GM12878 (cell line): ENCODE measurements at regions not wholly inside any gene's neighbourhood (a gene's known extent, or its start where the extent isn't known, plus 50 kb on each side); places are given as distances from the start of the nearest gene placed in this dataset.
"Not testable (repeated sequence)": the region's sequence is repeated elsewhere in the genome, so short reads cannot be mapped to it uniquely, and the experiment has no call there.

Source experiments
- ATAC-seq: fragments of 200-7000 bp; cut with Tn5 transposase; 3 replicates; pipeline ENCODE4 v1.9.1; 2020; ENCODE audit warnings: mild to moderate bottlenecking, moderate library complexity
- BruUV-seq: library from RNA; stranded (reverse); fragments of 400-500 nt; replicated peaks from 2 replicates; lab custom pipeline; 2021; lab: Mats Ljungman, UMichigan
- CTCF ChIA-PET: fragments of 300-600 bp; sonication (Branson Sonifier 250); formaldehyde crosslinking; extraction: SDS; loops from one replicate; lab custom pipeline; 2021; ENCODE audit warnings: inconsistent platforms; lab: Yijun Ruan, JAX
- POLR2A ChIA-PET: fragments of 350-600 bp; formaldehyde crosslinking; extraction: SDS; loops from one replicate; lab custom pipeline; 2021; ENCODE audit warnings: inconsistent platforms; lab: Charles Lee
- RAD21 ChIA-PET: fragments of 300-600 bp; sonication (Branson Sonifier 250); formaldehyde crosslinking; loops from one replicate; lab custom pipeline; 2023; ENCODE audit warnings: antibody characterized with exemption; ENCODE audit not compliant: unreplicated experiment; lab: Charles Lee
- SMC1A ChIA-PET: fragments of 300-600 bp; sonication (Branson Sonifier 250); formaldehyde crosslinking; loops from one replicate; lab custom pipeline; 2023; ENCODE audit not compliant: unreplicated experiment, uncharacterized antibody; lab: Charles Lee
- DNase-seq: peaks from one replicate; pipeline ENCODE4 v3.0.0-alpha.2; 2011; ENCODE audit warnings: low read depth, low spot score
- FAIRE-seq: peaks from 3 replicates; lab custom pipeline; 2011; peaks lifted over from hg19 to GRCh38; lab: Jason Lieb, UNC
- H2AFZ ChIP-seq: 2 replicates; pipeline ENCODE4 v1.6.0; 2011; ENCODE audit warnings: low read depth, low read length, control low read depth; ENCODE audit not compliant: control insufficient read depth
- H3K27ac ChIP-seq: 2 replicates; pipeline ENCODE4 v1.5.1; 2011; ENCODE audit warnings: control low read depth; ENCODE audit not compliant: control insufficient read depth, insufficient read depth
- H3K27me3 ChIP-seq, 2 experiments: replicated peaks in 1 of 2; 2 replicates each; pipeline versions ENCODE4 v1.6.0 to v1.6.1; 2011; ENCODE audit warnings: low read length in 1 of 2; ENCODE audit not compliant: control insufficient read depth in 2 of 2, insufficient read depth in 2 of 2
- H3K36me3 ChIP-seq, 2 experiments: 2 replicates each; pipeline ENCODE4 v1.5.1; 2011; ENCODE audit warnings: low read length in 1 of 2; ENCODE audit not compliant: control insufficient read depth in 2 of 2, insufficient read depth in 2 of 2
- H3K4me1 ChIP-seq: 2 replicates; pipeline ENCODE4 v1.6.1; 2011; ENCODE audit warnings: mild to moderate bottlenecking, low read length, moderate library complexity, mixed read lengths; ENCODE audit not compliant: control insufficient read depth, insufficient read depth
- H3K4me2 ChIP-seq: 2 replicates; pipeline ENCODE4 v1.6.0; 2011; ENCODE audit warnings: control low read depth; ENCODE audit not compliant: control insufficient read depth, insufficient read depth
- H3K4me3 ChIP-seq: fragments of 200-600 bp; sonication (generic); 2 replicates; pipeline ENCODE4 v1.5.1; 2016
- H3K79me2 ChIP-seq: 2 replicates; pipeline ENCODE4 v1.6.0; 2011; ENCODE audit warnings: low read length; ENCODE audit not compliant: control insufficient read depth, insufficient read depth
- H3K9ac ChIP-seq: 2 replicates; pipeline ENCODE4 v1.8.0; 2011; ENCODE audit warnings: low read length, control low read depth, mixed read lengths; ENCODE audit not compliant: control insufficient read depth, insufficient read depth
- H3K9me3 ChIP-seq: replicated peaks from 3 replicates; pipeline ENCODE4 v1.5.1; 2011; ENCODE audit warnings: mild to moderate bottlenecking, low read length; ENCODE audit not compliant: control insufficient read depth, insufficient read depth
- H4K20me1 ChIP-seq: 2 replicates; pipeline ENCODE4 v1.6.0; 2011; ENCODE audit not compliant: control insufficient read depth, insufficient read depth
- CREB1 ChIP-seq: IDR thresholded peaks from 2 replicates; pipeline ENCODE4 v1.6.1; 2012; ENCODE audit warnings: low read depth, mild to moderate bottlenecking, inconsistent platforms
- ESRRA ChIP-seq: IDR thresholded peaks from 2 replicates; pipeline ENCODE4 v1.6.1; 2012; ENCODE audit warnings: mild to moderate bottlenecking, low read length, improper control_type of control experiment
- HCFC1 ChIP-seq: fragments of 150-350 bp; IDR thresholded peaks from 2 replicates; pipeline ENCODE4 v1.6.1; 2014; ENCODE audit warnings: low read length
- MAX ChIP-seq: IDR thresholded peaks from 2 replicates; pipeline ENCODE4 v1.6.1; 2012; ENCODE audit warnings: low read depth, low read length, improper control_type of control experiment
- NFXL1 ChIP-seq: fragments of 450-650 bp; IDR thresholded peaks from 2 replicates; pipeline ENCODE4 v1.6.1; 2017; ENCODE audit warnings: antibody characterized with exemption, mild to moderate bottlenecking, borderline replicate concordance
- NFYB ChIP-seq: IDR thresholded peaks from 2 replicates; pipeline ENCODE4 v1.6.1; 2011; ENCODE audit warnings: low read depth, mild to moderate bottlenecking, low read length, improper control_type of control experiment, moderate library complexity; ENCODE audit not compliant: insufficient read depth
- NKRF ChIP-seq: fragments of 450-650 bp; conservative IDR thresholded peaks from 2 replicates; pipeline ENCODE4 v1.6.1; 2017; ENCODE audit warnings: mild to moderate bottlenecking, moderate library complexity
- PAX8 ChIP-seq: fragments of 450-650 bp; IDR thresholded peaks from 2 replicates; pipeline ENCODE4 v1.6.1; 2017; ENCODE audit warnings: mild to moderate bottlenecking, moderate library complexity
- PRDM15 ChIP-seq: fragments of 450-650 bp; formaldehyde crosslinking; IDR thresholded peaks from 2 replicates; pipeline ENCODE4 v1.4.0; 2020; ENCODE audit warnings: mild to moderate bottlenecking, moderate library complexity
- WRNIP1 ChIP-seq: IDR thresholded peaks from 2 replicates; pipeline ENCODE4 v1.6.1; 2011; ENCODE audit warnings: low read depth, low read length, improper control_type of control experiment, borderline replicate concordance
- YBX1 ChIP-seq: fragments of 450-650 bp; IDR thresholded peaks from 2 replicates; pipeline ENCODE4 v1.6.1; 2016; ENCODE audit warnings: antibody characterized with exemption
- YY1 ChIP-seq: IDR thresholded peaks from 2 replicates; pipeline ENCODE4 v1.6.1; 2011; ENCODE audit warnings: low read depth, mild to moderate bottlenecking, low read length
- ZNF24 ChIP-seq: fragments of 450-650 bp; IDR thresholded peaks from 2 replicates; pipeline ENCODE4 v1.6.1; 2017; ENCODE audit warnings: antibody characterized with exemption, mild to moderate bottlenecking
- ZSCAN29 ChIP-seq: fragments of 450-650 bp; IDR thresholded peaks from 2 replicates; pipeline ENCODE4 v1.6.1; 2017; ENCODE audit warnings: mild to moderate bottlenecking, moderate library complexity
- WGBS: methylation state at CpG from one replicate; pipeline ENCODE4 v1.1.6; 2016; ENCODE audit warnings: low lambda C conversion rate; ENCODE audit not compliant: insufficient replicate concordance, insufficient coverage; ENCODE audit errors: missing lambda C conversion rate; 5-methylcytosine and 5-hydroxymethylcytosine counted together
- in situ Hi-C: fragments of 300-500 bp; cut with MboI; formaldehyde crosslinking; loops from 9 replicates; pipeline ENCODE4 v1.14.3; 2018; ENCODE audit warnings: mixed read lengths
- intact Hi-C: fragments of 100-400 bp; cut with micrococcal nuclease; formaldehyde crosslinking; loops from one replicate; pipeline ENCODE4 v1.14.2; 2022; ENCODE audit not compliant: unreplicated experiment

GRCh38 chr1:89436856-89437255 is 73.0 kb downstream of the GBP6 start:
- Histone ChIP-seq H3K9ac (no peak overlapping the region), H3K4me3 (no peak overlapping the region), H3K4me1 (no peaks in the 10 kb centered on the region), H3K27me3 (no peaks in the 10 kb centered on the region), H4K20me1 (no peaks in the 10 kb centered on the region), H3K4me2 (no peak overlapping the region), H3K9me3 (peaks cover 10% of the 10 kb centered on the region; the same call in 2 of the 3 replicates), H3K79me2 (no peaks in the 10 kb centered on the region)
- DNase-seq (no peak), ATAC-seq (no peak), FAIRE-seq (no peak)
- BruUV-seq, result no TSS peak
- ChIA-PET SMC1A (no interaction called here), RAD21 (no interaction called here), POLR2A (no interaction called here)
- intact Hi-C loops, result no loop called here
- no peak for TF ChIP-seq ESRRA
- no peak for TF ChIP-seq ZSCAN29
- no peak for TF ChIP-seq HCFC1
- TF ChIP-seq PRDM15 (CRISPR knock-in tag), result no peak
- no peak for TF ChIP-seq NFYB
- no peak for TF ChIP-seq YBX1
- TF ChIP-seq PAX8, result no peak
- TF ChIP-seq YY1, result no peak
- TF ChIP-seq WRNIP1, result no peak
- TF ChIP-seq NFXL1, result no peak
- no peak for TF ChIP-seq MAX
- no peak for TF ChIP-seq NKRF
- TF ChIP-seq ZNF24, result no peak
- no peak for TF ChIP-seq CREB1
- TF ChIP-seq, all 136 proteins: peak for 0
- 35% methylated on average over 7 of the region's 7 CpGs for WGBS
- Histone ChIP-seq H3K27ac (no peak overlapping the region), H2AFZ (no peak overlapping the region), H3K36me3 (no peaks in the 10 kb centered on the region)
- CTCF ChIA-PET, result no interaction called here
- in situ Hi-C loops, result no loop called here

- H2AFZ ChIP-seq, DNase-seq, intact Hi-C loops, H3K79me2 ChIP-seq, H3K36me3 ChIP-seq, H3K27ac ChIP-seq, H4K20me1 ChIP-seq, POLR2A ChIA-PET, H3K27me3 ChIP-seq, CTCF ChIA-PET, RAD21 ChIA-PET, BruUV-seq, H3K9ac ChIP-seq, SMC1A ChIA-PET, in situ Hi-C loops, H3K4me3 ChIP-seq, H3K4me2 ChIP-seq, FAIRE-seq, ATAC-seq, H3K4me1 ChIP-seq, H3K9me3 ChIP-seq: not testable (repeated sequence)
- WGBS, result 47% methylated on average over 5 of the region's 5 CpGs
Observed at GRCh38 chr1:89438301-89438700, 74.4 kb downstream of the GBP6 start.
